ENCODE measurements at regions not wholly inside any gene's neighbourhood (a gene's known extent, or its start where the extent isn't known, plus 50 kb on each side); places are given as distances from the start of the nearest gene placed in this dataset.

DNA sequence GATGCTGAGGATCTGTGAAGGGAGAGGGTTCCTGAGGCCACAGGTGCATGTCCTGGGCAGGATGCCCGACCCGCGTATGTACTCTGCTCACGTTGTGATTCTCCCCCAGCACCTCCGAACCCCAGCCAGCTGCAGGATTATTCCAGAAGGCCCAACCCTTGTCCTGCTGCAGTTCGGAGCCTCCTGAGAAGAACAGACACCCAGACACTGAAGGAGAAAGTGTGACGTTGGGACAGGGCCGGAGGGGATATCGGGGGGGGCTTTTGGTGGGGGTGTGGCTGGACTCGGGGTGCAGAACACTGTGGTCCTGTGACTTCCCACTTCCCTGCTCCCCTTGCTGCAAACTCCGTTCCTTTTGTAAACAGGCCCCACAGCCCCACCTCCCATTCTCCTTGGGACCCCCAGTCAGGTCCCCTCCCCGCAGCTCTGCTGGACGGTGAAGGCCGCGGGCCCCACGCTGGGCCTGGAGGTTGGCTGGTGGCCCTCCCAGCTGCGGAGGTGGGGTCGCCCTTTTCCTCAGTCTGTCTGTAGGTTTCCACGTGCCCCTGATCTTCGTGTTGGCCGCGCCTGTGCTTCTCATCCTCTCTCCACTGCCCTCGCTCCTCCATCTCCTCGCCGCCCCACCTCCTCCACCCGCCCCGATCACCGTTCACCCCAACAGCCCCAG lies 83.0 kb upstream of the ADRA2C start:
- TF ChIP-seq, protein P1, sequence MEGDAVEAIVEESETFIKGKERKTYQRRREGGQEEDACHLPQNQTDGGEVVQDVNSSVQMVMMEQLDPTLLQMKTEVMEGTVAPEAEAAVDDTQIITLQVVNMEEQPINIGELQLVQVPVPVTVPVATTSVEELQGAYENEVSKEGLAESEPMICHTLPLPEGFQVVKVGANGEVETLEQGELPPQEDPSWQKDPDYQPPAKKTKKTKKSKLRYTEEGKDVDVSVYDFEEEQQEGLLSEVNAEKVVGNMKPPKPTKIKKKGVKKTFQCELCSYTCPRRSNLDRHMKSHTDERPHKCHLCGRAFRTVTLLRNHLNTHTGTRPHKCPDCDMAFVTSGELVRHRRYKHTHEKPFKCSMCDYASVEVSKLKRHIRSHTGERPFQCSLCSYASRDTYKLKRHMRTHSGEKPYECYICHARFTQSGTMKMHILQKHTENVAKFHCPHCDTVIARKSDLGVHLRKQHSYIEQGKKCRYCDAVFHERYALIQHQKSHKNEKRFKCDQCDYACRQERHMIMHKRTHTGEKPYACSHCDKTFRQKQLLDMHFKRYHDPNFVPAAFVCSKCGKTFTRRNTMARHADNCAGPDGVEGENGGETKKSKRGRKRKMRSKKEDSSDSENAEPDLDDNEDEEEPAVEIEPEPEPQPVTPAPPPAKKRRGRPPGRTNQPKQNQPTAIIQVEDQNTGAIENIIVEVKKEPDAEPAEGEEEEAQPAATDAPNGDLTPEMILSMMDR (IDR thresholded peaks at IDR 0.05; ENCODE audit: low read length), result no peak
- TF ChIP-seq EZH2phosphoT487 (IDR thresholded peaks at IDR 0.05; ENCODE audit: low read length) (no peak), EZH2 (optimal IDR thresholded peaks at IDR 0.05; ENCODE audit: low read depth, low read length) (no peak)
